HFF-Myc (cell line): ENCODE measurements at regions not wholly inside any gene's neighbourhood (a gene's known extent, or its start where the extent isn't known, plus 50 kb on each side); places are given as distances from the start of the nearest gene placed in this dataset.

Experiments used
- DNase-seq: peaks from one replicate; pipeline ENCODE4 v3.0.0-alpha.2; 2011; ENCODE audit warnings: low read depth; ENCODE audit errors: extremely low read depth
- H3K4me3 ChIP-seq: replicated peaks from 2 replicates; pipeline ENCODE4 v1.5.1; 2011; ENCODE audit warnings: low read depth, mild to moderate bottlenecking, control low read depth, low read length
- CTCF ChIP-seq: IDR thresholded peaks from 2 replicates; pipeline ENCODE4 v1.5.1; 2012; ENCODE audit warnings: mild to moderate bottlenecking, low read depth, low read length, control low read depth; ENCODE audit errors: missing control alignments

GRCh38 chr20:6654513-6655252 lies 112.8 kb upstream of the BMP2 start:
- no peak for TF ChIP-seq CTCF

DNA sequence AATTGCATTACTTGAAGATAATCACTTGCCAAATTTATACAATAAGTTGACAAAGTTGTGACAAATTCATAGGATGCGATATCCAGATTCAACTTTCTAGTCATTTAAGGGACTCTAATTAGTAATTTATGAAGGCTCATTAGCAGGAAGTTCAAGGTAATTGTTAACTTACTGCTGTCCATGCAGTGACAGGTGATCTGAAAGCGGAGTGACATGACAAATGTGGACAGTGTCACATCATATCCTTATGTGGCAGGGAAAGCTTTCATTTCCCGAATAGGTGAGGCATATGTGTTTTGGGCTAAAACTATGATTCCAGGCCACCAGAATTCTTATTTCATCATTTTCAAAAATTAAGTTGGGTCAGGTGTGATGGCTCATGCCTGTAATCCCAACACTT lies 115.9 kb upstream of the BMP2 start:
- TF ChIP-seq CTCF, result no peak
- H3K4me3 ChIP-seq, result no peak overlapping the region
- no peak for DNase-seq

More at GRCh38 chr20:6654513-6655252, 112.8 kb upstream of the BMP2 start:
- H3K4me3 ChIP-seq, result no peak overlapping the region
- DNase-seq, result no peak

DNA sequence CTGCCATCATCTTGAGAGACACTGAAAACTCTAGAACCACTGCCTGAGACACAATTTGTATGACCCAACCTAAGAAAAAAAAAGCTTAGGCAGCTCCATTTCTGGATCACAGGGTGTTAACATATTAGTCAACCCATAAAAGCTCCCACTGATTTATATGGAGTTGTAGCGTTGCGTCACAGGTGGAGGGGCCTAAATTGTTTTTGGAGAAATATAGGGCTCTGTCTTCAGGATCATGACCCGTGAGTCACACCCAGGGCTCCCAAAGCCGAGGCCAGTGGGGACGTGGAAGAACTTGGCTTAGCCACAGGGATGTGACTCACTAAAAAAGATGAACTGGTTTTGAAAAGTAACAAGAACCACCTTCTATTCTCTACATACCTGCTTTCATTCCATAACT lies 116.5 kb upstream of the BMP2 start:
- no peak for TF ChIP-seq CTCF
- DNase-seq, result no peak
- no peak overlapping the region for H3K4me3 ChIP-seq

DNA sequence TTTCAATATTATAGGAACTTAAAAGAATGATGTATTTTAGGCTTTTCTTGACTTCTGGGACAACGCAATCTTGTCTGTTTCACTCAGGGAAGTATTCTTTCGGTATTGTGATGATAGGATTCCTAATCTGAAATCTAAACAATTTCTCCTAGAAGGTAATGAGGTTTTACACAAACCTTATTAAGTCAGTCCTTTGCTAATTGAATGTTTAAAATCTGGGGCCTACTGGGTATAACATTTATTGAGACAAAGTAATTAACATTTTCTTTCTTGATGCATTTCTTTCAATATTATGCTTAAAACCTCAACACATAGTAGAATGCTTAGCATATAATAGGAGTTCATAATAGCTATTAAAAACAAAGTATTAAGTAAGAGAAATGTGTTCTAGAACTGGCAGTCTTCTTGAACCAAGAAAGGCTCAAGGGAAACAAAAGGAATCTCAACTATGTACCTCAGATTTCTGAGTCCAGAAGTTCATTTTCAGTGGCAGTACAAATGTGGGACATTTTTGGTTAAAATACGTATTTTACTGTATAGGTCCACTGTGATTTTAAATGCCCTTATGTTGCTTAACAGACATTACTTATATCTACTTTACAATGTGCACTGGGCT lies 121.4 kb upstream of the BMP2 start:
- DNase-seq, result no peak
- no peak overlapping the region for H3K4me3 ChIP-seq
- TF ChIP-seq CTCF, result no peak

- no peak for DNase-seq
- TF ChIP-seq CTCF, result no peak
- H3K4me3 ChIP-seq, result no peak overlapping the region
These were observed 122.5 kb upstream of the BMP2 start for GRCh38 chr20:6644813-6645628.

DNA sequence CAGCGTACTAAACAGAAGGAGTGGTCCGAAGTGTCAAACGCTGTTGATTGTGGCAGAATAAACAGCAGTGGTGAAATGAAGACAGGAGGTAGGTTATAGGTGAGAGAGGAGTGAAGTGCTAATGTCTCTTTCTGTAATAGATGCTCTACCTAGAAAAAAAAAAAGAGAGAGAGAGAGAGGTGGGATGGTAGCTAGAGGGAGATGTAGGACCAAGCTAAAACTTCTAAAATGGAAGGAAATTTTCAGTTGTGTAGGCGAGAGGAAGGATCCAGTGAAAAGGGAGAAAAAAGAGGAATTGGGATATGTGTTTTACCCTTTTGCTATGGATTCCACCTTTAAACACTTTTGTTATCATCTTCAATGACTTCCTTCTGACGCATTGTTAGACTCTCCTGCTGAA lies 126.5 kb upstream of the BMP2 start:
- DNase-seq, result no peak
- no peak for TF ChIP-seq CTCF
- H3K4me3 ChIP-seq, result no peak overlapping the region
